ENCODE measurements at regions not wholly inside any gene's neighbourhood (a gene's known extent, or its start where the extent isn't known, plus 50 kb on each side); places are given as distances from the start of the nearest gene placed in this dataset.

DNA sequence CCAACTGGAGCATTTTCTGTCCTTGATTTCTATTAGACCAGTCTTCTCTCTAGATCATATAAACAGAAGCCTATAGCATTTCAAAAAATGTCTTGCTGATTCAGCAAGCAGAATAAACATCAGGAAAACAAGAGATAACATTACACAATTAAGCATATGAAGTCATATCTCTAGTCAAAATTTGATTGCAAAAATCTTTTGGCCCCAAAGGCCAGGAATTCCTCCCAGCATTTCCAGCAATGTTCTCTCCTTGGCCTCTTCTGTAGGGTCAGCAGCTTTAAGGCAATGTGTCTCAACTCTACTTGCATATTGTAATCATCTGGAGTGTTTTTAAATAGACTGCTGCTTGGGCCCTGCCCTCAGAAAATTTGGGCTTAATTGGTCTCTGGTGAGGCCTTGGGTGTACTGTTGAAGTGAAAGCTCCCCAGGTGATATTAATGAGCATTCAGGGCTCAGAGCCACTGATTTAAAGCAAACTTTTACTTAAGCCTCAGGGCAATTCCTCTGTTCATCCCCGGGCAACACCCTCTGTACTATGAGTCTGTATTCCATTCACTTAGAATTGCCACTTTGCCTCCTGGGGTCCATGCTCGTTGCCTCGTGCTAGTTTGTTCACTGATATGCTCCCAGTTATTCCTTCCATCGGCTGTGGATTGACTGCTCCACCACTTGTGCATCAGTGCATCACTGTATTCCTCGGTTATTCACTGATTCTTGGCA lies 1072.6 kb downstream of the ROBO2 start:
- no peak for TF ChIP-seq POLR2A (IDR thresholded peaks at IDR 0.05)
- TF ChIP-seq, protein P1, sequence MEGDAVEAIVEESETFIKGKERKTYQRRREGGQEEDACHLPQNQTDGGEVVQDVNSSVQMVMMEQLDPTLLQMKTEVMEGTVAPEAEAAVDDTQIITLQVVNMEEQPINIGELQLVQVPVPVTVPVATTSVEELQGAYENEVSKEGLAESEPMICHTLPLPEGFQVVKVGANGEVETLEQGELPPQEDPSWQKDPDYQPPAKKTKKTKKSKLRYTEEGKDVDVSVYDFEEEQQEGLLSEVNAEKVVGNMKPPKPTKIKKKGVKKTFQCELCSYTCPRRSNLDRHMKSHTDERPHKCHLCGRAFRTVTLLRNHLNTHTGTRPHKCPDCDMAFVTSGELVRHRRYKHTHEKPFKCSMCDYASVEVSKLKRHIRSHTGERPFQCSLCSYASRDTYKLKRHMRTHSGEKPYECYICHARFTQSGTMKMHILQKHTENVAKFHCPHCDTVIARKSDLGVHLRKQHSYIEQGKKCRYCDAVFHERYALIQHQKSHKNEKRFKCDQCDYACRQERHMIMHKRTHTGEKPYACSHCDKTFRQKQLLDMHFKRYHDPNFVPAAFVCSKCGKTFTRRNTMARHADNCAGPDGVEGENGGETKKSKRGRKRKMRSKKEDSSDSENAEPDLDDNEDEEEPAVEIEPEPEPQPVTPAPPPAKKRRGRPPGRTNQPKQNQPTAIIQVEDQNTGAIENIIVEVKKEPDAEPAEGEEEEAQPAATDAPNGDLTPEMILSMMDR (IDR thresholded peaks at IDR 0.05), result no peak

Data from adrenal gland (tissue), 5 donors.